ENCODE measurements at regions not wholly inside any gene's neighbourhood (a gene's known extent, or its start where the extent isn't known, plus 50 kb on each side); places are given as distances from the start of the nearest gene placed in this dataset.

GRCh38 chr3:105923140-105923539 is 54.3 kb upstream of the CBLB start:
- no peak for DNase-seq

DNA sequence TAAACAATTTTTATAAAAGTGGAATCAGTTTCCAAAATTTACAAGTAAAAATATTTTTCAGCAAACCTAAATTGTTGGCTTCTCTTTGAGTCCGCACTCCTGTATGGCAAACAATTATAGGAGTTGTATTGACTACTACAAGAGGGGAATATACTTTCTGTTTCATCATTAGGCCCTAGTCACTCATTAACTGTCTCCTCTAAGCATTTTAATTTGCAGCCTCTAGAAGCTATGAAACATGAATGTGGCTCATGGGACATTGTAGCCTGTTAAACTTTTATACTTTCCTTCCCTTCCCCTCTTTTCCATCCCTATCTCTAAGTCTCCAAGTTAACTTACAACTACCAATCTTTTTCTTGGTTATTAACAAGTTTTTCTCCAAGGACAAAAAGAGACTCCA is 58.9 kb upstream of the CBLB start:
- no peak for DNase-seq

DNA sequence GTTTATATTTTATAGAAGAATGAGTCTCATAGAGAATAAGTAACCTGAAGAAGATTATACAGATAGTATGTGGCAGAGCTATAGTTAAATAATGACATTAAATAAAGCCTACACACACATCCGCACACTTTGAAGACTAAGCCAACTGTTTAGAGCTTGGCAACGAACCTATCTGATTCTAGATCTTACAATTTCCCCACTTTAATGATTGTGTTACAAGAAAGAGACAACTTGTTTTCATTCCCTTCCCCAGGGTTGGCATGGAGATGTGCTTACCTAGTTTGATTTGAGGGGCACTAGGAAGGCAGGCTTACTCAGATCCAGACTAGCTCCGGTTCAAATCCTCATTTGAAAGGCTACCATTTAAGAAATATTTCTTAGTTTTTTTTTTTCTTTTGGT is 61.9 kb upstream of the CBLB start:
- no peak for DNase-seq

GRCh38 chr3:105931500-105931899 is 62.7 kb upstream of the CBLB start:
- DNase-seq, result no peak

- DNase-seq, result no peak
These were observed 65.1 kb upstream of the CBLB start for GRCh38 chr3:105933871-105934270.

DNA sequence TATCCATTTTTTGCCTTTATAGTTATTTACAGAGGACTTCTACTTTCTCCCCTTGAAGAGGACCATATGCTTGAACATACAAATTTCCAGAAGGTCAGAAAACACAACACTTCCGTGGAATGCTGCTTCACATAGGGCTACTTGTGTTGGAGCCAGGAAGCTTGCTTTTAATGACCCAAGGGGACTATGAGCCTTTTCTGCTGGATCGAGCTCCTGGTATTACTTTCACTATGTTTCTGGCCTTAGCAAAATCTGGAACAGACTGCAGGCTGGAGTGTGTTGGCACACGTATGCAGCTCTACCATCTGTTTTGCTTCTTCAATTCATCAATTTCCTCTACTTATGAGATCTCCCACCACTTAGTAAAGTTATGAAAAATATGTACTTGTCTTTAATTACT is 69.3 kb upstream of the CBLB start:
- DNase-seq, result peak; percentile 98

- peak; percentile 42 for DNase-seq
These were observed 70.0 kb upstream of the CBLB start for GRCh38 chr3:105938806-105939205.

- no peak for DNase-seq
These were observed 75.5 kb upstream of the CBLB start for GRCh38 chr3:105944276-105944675.

DNA sequence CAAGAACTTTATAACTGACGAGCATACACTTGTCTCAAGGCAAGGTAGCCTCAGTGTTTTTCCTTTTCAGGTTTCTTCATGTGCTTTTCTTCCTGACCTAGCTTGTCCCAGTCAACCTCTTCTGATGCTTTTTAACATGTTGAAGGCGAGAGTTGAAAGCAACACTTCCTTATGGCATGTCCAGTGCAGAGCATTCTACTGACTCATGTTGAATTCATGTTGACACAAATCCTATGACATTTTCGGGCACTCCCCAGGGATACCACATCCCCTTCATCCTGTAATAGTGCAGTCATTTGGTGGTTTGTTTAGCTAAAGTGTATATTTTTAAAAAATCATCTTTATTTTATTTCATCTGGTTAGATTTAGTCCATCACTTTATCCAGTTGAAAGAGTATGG is 75.9 kb upstream of the CBLB start:
- no peak for DNase-seq

GRCh38 chr3:105948101-105948500 is 79.3 kb upstream of the CBLB start:
- no peak for DNase-seq

DNA sequence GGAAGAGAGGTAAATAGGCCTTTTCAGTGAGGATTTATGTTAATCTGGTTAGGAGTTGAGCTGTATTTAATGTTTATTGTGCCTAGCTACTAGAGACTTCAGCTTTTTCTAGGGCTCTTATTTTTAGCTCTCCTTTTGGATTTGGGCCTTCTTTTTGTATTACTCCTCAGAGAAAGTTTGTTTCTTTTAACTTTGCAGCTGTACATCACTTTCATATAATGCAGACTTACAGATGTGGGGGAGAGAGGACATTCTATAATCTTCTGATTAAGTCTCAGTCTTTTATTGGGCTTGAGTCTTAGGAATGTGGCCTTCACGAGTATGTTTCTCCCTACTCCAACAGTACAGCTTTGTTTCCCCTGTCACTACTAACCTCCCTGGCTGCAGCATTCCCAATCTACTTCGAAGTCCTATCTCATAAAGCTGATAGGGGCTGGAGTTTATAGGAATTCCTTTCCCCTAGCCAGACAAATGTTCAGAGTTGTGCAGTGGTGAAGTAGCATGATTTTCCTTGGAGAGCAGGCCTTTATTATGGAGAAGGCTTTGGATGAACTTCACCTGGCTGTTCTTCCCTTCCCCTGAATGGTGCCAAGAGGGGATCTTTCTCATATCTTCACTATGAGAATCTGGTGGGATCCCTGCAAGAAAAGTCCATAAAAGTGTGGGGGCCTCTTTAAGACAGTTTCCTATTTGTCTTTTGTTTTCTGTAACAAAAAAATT is 82.2 kb upstream of the CBLB start:
- DNase-seq, result no peak

DNA sequence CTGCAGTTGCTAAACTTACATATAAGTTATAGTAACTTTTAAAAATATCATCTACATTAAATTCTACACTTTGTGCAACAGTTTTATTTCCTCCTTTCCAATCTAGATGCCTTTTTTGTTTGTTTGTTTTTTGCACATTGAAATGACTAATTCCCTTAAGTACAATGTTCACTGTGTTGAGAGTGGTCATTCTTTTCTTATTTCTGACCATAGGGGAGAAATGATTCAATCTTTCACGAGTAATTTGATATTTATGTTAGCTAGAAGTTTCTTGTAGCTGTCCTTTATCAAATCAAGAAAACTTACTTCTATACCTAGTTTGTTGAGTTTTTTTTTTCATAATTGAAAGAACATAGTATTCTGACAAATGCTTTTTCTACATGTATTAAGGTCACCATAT is 85.0 kb upstream of the CBLB start:
- DNase-seq, result no peak

DNA sequence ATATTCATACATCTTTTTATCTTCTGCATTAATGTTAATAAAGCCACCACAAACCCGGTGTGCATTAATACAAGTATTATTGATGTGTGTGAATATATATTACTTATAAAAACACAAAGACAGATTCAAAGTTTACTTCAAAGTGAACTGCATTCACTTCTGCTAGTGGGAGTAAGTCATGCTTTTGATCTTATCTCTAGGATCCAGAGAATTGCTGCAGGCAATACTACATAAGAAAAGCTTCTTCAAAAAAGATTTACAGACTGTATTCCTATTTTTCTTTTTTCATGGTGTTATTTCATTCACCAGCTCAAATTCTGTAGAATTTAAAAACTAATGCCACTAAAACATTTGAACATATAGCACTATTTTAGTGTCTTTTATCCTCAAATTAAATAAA is 87.5 kb upstream of the CBLB start:
- no peak for DNase-seq

DNA sequence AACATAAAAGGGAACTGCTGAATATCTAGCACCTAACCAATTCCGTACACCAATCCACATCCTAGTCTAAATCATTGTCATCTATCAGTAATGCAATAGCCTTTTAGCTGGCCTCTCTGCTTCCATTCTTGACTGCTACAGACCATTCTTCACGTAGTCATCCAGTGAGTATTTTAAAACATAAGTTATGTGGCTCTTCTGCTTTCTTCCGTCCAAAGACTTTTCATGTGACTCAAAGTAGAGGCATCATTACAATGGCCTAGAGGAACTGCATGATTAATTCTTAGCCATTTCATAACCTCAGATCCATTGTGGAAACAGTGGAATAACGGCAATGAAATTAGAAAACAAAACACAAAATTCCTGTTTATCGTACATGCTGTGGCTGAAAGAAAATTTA is 88.9 kb upstream of the CBLB start:
- DNase-seq, result no peak

DNA sequence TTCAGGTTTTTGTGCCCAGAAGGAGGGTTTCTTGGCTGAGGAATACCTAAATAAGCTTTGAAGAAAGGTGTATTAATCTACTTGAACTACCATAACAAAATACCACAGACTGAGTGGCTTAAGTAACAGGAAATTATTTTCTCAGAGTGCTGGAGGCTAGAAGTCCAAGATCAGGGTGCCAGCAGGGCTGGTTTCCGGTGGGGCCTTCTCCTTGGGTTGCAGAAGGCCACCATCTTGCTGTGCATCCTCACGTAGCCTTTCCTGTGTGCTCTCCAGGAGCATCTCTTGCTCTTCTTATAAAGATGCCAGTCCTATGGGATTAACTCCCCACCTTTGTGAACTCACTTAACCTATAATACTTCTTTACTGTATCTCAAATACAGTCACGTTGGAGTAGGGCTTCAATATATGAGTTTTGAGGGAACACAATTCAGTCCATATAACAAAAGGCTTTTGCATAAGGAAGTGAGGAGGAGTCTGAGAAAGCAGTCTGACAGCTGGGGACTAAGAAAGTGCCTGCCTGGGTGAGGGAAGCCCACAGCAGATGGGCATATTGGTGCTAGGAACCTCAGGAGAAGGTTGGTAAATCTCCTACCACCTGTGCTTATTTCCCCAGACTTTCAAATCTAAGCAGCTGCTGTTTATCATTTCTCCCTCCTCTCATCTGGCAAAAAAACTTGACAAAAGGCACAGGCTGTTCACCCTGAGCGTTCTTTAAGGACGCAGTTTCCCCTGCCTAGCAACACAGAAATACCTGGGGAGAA is 89.6 kb upstream of the CBLB start:
- DNase-seq, result no peak

DNA sequence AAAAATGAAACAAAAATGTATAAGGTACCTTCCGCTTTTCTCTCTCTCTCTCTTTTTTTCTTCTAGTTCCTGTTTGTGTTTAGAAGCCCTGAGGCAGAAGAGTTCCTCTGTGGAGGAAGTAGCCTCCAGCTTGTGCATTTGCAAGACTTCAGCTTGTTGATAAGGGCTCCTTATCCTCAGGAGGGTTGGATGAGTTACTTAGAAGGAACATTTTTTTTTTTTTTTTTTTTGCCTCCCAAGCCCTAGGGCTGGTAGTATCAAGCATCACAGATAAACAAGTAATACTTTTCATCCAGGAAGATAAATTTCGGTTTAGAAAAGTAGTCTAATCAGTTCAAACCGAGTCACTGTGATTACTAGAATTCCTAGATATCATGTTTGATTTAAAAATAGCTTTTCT is 91.0 kb upstream of the CBLB start:
- no peak for DNase-seq

DNA sequence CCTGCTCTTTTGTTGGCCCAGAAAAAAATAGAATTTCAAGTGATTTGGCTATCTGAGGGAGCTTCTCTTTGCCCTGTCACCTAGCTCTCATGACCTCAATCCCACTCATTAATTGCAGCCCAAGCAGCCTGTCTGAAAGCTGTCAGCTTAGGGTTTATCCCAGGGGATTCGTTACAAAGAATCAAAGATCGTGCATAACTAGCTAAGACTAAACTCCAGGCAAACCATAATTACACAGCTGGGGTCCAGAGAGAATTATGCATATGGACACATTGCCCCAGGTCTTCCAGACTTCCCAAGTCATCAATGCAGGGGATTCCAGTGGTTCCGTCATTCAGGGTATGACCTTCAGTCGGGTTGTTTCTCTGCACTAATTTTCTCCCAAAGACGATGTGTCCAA is 91.6 kb upstream of the CBLB start:
- DNase-seq, result no peak

GRCh38 chr3:105963161-105963560 is 94.3 kb upstream of the CBLB start:
- no peak for DNase-seq

GRCh38 chr3:105965384-105965783 is 96.6 kb upstream of the CBLB start:
- DNase-seq, result peak; percentile 42

GRCh38 chr3:105967117-105967516 is 98.3 kb upstream of the CBLB start:
- peak; percentile 77 for DNase-seq

- no peak for DNase-seq
These were observed 101.5 kb upstream of the CBLB start for GRCh38 chr3:105970283-105970682.

DNA sequence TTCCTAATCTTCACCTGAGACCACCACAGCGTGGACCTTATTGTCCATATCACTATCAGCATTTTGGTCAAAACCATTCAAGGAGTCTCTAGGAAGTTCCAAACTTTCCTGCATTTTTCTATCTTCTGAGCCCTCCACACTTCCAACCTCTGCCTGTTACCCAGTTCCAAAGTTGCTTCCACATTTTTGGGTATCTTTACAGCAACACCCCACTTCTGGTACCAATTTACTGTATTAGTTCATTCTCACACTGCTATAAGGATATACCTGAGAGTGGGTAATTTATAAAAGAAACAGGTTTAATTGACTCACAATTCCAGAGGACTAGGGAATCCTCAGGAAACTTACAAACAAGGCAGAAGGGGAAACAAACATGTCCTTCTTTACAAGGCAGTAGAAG is 103.3 kb upstream of the CBLB start:
- DNase-seq, result no peak

- DNase-seq, result no peak
These were observed 105.6 kb upstream of the CBLB start for GRCh38 chr3:105974381-105974780.

- DNase-seq, result no peak
These were observed 107.4 kb upstream of the CBLB start for GRCh38 chr3:105976196-105976595.

DNA sequence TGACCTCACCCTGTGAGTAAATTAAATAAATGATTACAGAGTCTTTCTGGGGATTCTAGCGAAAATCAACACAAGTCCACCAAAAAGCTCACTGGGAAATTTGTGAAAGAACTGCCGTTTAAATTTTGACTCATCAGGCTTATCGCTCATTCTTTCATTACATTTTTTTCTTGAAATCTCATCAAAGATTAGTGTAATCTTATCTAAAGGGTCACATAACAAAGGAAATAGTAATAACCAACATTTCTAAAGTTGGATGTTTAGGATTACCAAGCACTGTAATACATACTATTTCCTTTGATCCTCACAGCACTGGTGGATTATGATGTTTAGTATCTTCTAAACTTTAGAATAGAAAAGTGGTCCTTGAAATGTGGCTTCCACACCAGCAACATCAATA is 111.1 kb upstream of the CBLB start:
- no peak for DNase-seq

All from NCI-H446 treated with DMSO at 0.1 percent for 48 hours (cell line).